KMS-11 (cell line): ENCODE measurements at regions not wholly inside any gene's neighbourhood (a gene's known extent, or its start where the extent isn't known, plus 50 kb on each side); places are given as distances from the start of the nearest gene placed in this dataset.

Experiments
- H2AFZ ChIP-seq: fragments of 200-600 bp; sonication (generic); 2 replicates; pipeline ENCODE4 v1.6.1; 2016; ENCODE audit warnings: antibody characterized with exemption, mixed run types, low read depth
- H3K27ac ChIP-seq: fragments of 200-600 bp; sonication (generic); 2 replicates; pipeline ENCODE4 v1.6.1; 2016; ENCODE audit warnings: mild to moderate bottlenecking, mixed run types
- H3K27me3 ChIP-seq: fragments of 200-600 bp; sonication (generic); 2 replicates; pipeline ENCODE4 v1.6.1; 2017; ENCODE audit warnings: mild to moderate bottlenecking, low read depth, mixed run types, moderate library complexity; ENCODE audit not compliant: insufficient read depth
- H3K36me3 ChIP-seq: fragments of 200-600 bp; sonication (generic); 2 replicates; pipeline ENCODE4 v1.6.1; 2017; ENCODE audit warnings: mild to moderate bottlenecking, mixed run types; ENCODE audit not compliant: insufficient read depth
- H3K4me1 ChIP-seq: fragments of 200-600 bp; sonication (generic); 2 replicates; pipeline ENCODE4 v1.6.1; 2016; ENCODE audit warnings: mild to moderate bottlenecking, low read depth, mixed run types; ENCODE audit not compliant: poor library complexity, severe bottlenecking
- H3K4me2 ChIP-seq: fragments of 200-600 bp; sonication (generic); 2 replicates; pipeline ENCODE4 v1.7.0; 2016; ENCODE audit warnings: mild to moderate bottlenecking, mixed run types
- H3K4me3 ChIP-seq: fragments of 200-600 bp; sonication (generic); IDR thresholded peaks from 2 replicates; pipeline ENCODE4 v1.6.1; 2017; ENCODE audit warnings: low read depth, low read length, mixed read lengths; ENCODE audit not compliant: insufficient read depth
- H3K79me2 ChIP-seq: fragments of 200-600 bp; sonication (generic); 2 replicates; pipeline ENCODE4 v1.6.1; 2016; ENCODE audit warnings: low read depth, mixed run types; ENCODE audit not compliant: insufficient read depth
- H3K9ac ChIP-seq: fragments of 200-600 bp; sonication (generic); 2 replicates; pipeline ENCODE4 v1.6.1; 2016; ENCODE audit warnings: mild to moderate bottlenecking, mixed run types
- H4K20me1 ChIP-seq: fragments of 200-600 bp; sonication (generic); 2 replicates; pipeline ENCODE4 v1.6.1; 2016; ENCODE audit warnings: mild to moderate bottlenecking, mixed run types; ENCODE audit not compliant: insufficient read depth
- CTCF ChIP-seq: fragments of 200-600 bp; sonication (generic); conservative IDR thresholded peaks from 2 replicates; pipeline ENCODE4 v1.6.1; 2017; ENCODE audit warnings: low read depth, mild to moderate bottlenecking, antibody characterized with exemption, low read length, moderate library complexity, mixed read lengths

DNA sequence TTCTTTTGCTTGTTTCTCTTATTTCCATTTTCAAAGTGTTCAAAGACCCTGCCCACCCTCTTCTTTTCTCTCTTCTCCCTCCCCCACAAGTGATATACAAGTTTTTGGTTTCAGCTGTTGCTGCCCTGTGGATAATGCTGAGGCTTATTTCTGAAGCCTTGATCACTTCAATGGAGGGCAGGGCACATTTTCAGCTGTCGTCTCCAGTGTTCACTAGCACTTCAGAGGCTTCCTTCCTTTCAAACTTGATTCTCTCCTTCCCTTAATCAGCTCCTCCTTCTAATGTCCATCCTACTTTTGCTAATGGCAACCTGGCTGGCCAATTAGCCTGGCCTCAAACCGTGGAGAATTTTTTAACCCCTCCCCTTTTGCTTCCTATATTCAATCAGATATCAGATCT, 435.7 kb upstream of the RUNX1 start:
- H4K20me1 ChIP-seq = no peaks in the 10 kb centered on the region
- H3K27ac ChIP-seq = no peak overlapping the region
- no peaks in the 10 kb centered on the region for H3K79me2 ChIP-seq
- H3K36me3 ChIP-seq = no peaks in the 10 kb centered on the region
- H3K4me3 ChIP-seq = no peak overlapping the region
- H3K4me2 ChIP-seq = no peak overlapping the region
- no peak overlapping the region for H2AFZ ChIP-seq
- no peak overlapping the region for H3K9ac ChIP-seq
- no peaks in the 10 kb centered on the region for H3K27me3 ChIP-seq
- no peaks in the 10 kb centered on the region for H3K4me1 ChIP-seq
- no peak for TF ChIP-seq CTCF

DNA sequence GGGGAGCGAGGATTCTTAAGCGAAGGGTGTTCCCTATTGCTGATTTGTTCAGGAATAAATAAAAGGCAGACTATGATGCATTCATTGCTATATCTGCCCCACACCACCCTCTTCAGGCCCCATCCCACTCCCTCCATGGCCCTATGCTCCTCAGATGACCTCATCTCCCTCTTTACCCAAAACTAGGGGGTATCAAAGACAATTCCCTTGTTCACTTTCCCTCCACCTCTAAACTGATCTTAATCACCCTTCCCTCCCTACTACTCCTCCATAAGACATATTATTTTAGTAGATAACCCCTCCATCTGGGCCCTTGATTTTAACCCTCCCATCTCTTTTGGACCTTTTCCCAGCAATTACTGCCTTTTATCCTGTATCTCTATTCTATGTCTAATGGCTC, 434.9 kb upstream of the RUNX1 start:
- H3K79me2 ChIP-seq = no peaks in the 10 kb centered on the region
- TF ChIP-seq CTCF = no peak

GRCh38 chr21:35482933-35483662, 434.0 kb upstream of the RUNX1 start:
- Histone ChIP-seq H3K9ac (no peak overlapping the region), H3K79me2 (no peaks in the 10 kb centered on the region), H3K4me1 (no peaks in the 10 kb centered on the region), H3K27me3 (no peaks in the 10 kb centered on the region), H3K27ac (no peak overlapping the region), H3K36me3 (no peaks in the 10 kb centered on the region), H3K4me3 (no peak overlapping the region), H3K4me2 (no peak overlapping the region), H2AFZ (no peak overlapping the region), H4K20me1 (no peaks in the 10 kb centered on the region)
- TF ChIP-seq CTCF = no peak

More for the DNA sequence above, 434.9 kb upstream of the RUNX1 start:
- H3K36me3 ChIP-seq = no peaks in the 10 kb centered on the region
- no peaks in the 10 kb centered on the region for H3K4me1 ChIP-seq
- no peak overlapping the region for H3K4me3 ChIP-seq
- H3K27me3 ChIP-seq = no peaks in the 10 kb centered on the region
- H4K20me1 ChIP-seq = no peaks in the 10 kb centered on the region
- no peak overlapping the region for H3K4me2 ChIP-seq
- H3K9ac ChIP-seq = no peak overlapping the region
- H3K27ac ChIP-seq = no peak overlapping the region
- H2AFZ ChIP-seq = no peak overlapping the region

GRCh38 chr21:35482096-35482495, 433.0 kb upstream of the RUNX1 start:
- no peaks in the 10 kb centered on the region for H3K4me1 ChIP-seq
- no peaks in the 10 kb centered on the region for H3K79me2 ChIP-seq
- H3K4me2 ChIP-seq = no peak overlapping the region
- H4K20me1 ChIP-seq = no peaks in the 10 kb centered on the region
- no peak overlapping the region for H3K9ac ChIP-seq
- no peaks in the 10 kb centered on the region for H3K27me3 ChIP-seq
- no peak overlapping the region for H3K27ac ChIP-seq
- no peak overlapping the region for H3K4me3 ChIP-seq
- H2AFZ ChIP-seq = no peak overlapping the region
- H3K36me3 ChIP-seq = no peaks in the 10 kb centered on the region
- TF ChIP-seq CTCF = no peak
